ENCODE measurements at regions not wholly inside any gene's neighbourhood (a gene's known extent, or its start where the extent isn't known, plus 50 kb on each side); places are given as distances from the start of the nearest gene placed in this dataset.
"Not testable (repeated sequence)": the region's sequence is repeated elsewhere in the genome, so short reads cannot be mapped to it uniquely, and the experiment has no call there.

DNA sequence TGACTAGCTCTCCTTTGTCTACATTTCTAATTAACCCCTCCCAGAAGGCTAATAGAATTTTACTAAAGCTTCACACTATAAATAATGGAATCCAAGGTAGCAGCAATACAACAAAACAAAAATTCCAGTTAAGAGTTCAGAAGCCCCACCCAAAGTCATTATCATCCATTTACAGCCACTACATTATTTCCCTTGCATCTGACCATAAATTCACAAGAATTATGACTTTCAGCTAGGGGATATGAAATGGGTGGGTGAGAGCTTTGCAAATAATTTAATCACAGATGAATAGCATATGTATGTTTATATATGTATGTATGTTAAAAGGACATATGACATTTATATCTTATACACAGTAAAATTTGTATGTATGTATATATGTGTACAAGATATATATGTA, 65.3 kb upstream of the PTGDR start:
- Histone ChIP-seq H3K9me3 (ENCODE audit: control insufficient read depth, low read length) (no peaks in the 10 kb centered on the region), H3K4me3 (ENCODE audit: extremely low read depth, insufficient read depth, low read length, poor library complexity, severe bottlenecking) (no peak overlapping the region), H3K27ac (ENCODE audit: low read depth, low read length, severe bottlenecking) (no peak overlapping the region), H3K4me1 (ENCODE audit: control insufficient read depth, insufficient read depth, low read length, poor library complexity, severe bottlenecking) (no peaks in the 10 kb centered on the region), H3K36me3 (ENCODE audit: control insufficient read depth, insufficient read depth, low read length) (no peaks in the 10 kb centered on the region)

DNA sequence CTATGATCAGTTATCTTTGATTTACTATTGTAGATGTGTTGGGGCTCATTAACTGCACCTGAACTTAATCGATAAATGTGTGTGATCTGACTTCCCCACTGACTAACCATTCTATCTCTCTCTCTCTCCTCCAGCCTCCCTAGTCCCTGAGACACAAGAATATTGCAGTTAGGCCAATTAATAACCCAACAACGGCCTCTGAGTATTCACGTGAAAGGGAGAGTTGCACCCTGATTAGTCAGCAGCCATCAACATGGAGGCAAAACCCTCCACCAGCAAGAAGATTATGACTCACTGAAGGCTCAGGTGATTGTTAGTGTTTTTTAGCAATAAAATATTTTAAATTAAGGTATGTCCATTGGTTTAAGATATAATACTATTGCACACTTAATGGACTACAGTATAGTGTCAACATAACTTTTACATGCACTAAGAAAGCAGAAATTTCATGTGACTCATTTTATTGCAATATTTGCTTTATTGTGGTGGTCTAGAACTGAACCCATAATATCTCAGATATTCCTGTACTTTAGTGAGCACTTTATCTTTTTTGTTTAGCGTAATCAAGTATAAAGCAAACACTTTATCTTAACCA, 77.1 kb upstream of the PTGDR start:
- Histone ChIP-seq H3K4me3 (ENCODE audit: extremely low read depth, insufficient read depth, low read length, poor library complexity, severe bottlenecking) (no peak overlapping the region), H3K4me1 (ENCODE audit: control insufficient read depth, insufficient read depth, low read length, poor library complexity, severe bottlenecking) (no peaks in the 10 kb centered on the region), H3K9me3 (ENCODE audit: control insufficient read depth, low read length) (no peaks in the 10 kb centered on the region), H3K36me3 (ENCODE audit: control insufficient read depth, insufficient read depth, low read length) (no peaks in the 10 kb centered on the region), H3K27ac (ENCODE audit: low read depth, low read length, severe bottlenecking) (no peak overlapping the region)
- WGBS, 2 experiments (ENCODE audit: insufficient coverage in 2 of 2) = 94 to 100% methylated on average over 3 of the region's 4 CpGs

DNA sequence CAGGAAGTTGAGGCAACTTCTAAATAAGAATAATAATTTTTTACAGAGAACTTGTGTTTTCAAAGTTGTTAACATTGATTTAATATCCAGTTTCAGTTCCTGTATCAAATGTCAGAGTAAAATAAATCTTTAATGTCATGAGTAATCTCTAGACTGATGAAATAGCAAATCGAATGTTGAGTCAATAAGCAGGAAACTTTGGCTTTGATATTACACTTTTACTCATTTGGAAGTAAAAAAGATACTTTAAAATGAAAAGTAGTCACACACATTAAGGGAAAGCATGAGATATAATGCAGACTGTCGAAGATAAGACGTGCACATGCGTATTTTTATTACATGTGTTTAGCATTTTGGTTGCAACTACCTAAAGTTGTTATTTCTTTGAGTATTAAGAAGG, 78.2 kb upstream of the PTGDR start:
- no peak overlapping the region for H3K27ac ChIP-seq (ENCODE audit: low read depth, low read length, severe bottlenecking)
- no peaks in the 10 kb centered on the region for H3K36me3 ChIP-seq (ENCODE audit: control insufficient read depth, insufficient read depth, low read length)
- WGBS, 2 experiments (ENCODE audit: insufficient coverage in 2 of 2) = 85 to 87% methylated on average over 3 of the region's 4 CpGs
- H3K4me3 ChIP-seq (ENCODE audit: extremely low read depth, insufficient read depth, low read length, poor library complexity, severe bottlenecking) = no peak overlapping the region
- no peaks in the 10 kb centered on the region for H3K9me3 ChIP-seq (ENCODE audit: control insufficient read depth, low read length)
- no peaks in the 10 kb centered on the region for H3K4me1 ChIP-seq (ENCODE audit: control insufficient read depth, insufficient read depth, low read length, poor library complexity, severe bottlenecking)

DNA sequence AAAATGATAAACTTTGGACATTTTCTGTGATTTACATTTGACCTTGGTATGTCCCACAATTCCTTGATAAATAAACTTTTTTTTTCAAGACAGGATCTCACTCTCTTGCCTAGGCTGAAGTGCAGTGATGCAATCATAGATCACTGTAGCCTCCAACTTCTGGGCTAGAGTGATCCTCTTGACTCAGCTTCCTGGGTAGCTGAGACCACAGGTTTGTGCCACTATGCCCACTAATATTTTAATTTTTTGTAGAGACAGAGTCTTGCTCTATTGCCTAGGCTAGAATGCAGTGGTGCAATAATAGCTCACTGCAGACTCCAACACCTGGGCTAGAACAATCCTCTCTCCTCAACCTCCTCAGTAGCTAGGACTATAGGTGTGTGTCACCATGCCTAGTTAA, 79.1 kb upstream of the PTGDR start:
- Histone ChIP-seq H3K9me3 (ENCODE audit: control insufficient read depth, low read length) (no peaks in the 10 kb centered on the region), H3K4me3 (ENCODE audit: extremely low read depth, insufficient read depth, low read length, poor library complexity, severe bottlenecking) (no peak overlapping the region), H3K36me3 (ENCODE audit: control insufficient read depth, insufficient read depth, low read length) (no peaks in the 10 kb centered on the region), H3K27ac (ENCODE audit: low read depth, low read length, severe bottlenecking) (no peak overlapping the region), H3K4me1 (ENCODE audit: control insufficient read depth, insufficient read depth, low read length, poor library complexity, severe bottlenecking) (no peaks in the 10 kb centered on the region)

DNA sequence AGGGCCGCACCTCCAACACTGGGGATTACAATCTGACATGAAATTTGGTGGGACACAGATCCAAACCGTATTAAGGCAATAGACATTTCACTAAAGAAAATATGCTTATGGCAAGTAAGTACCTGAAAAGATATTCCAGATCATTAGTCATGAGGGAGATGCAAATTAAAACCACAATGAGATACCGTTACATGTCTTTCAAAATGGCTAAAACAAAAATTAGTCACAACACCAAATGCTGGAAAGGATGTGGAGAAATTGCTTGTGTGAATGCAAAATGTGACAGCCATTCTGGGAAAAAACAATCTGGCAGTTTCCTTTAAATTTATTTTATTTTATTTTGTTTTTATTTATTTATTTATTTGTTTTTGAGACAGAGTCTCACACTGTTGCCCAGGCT, 82.3 kb upstream of the PTGDR start:
- peaks cover 12% of the 10 kb centered on the region for H3K9me3 ChIP-seq (ENCODE audit: control insufficient read depth, low read length)
- H3K4me3 ChIP-seq (ENCODE audit: extremely low read depth, insufficient read depth, low read length, poor library complexity, severe bottlenecking) = no peak overlapping the region
- no peak overlapping the region for H3K27ac ChIP-seq (ENCODE audit: low read depth, low read length, severe bottlenecking)
- WGBS, 2 experiments (ENCODE audit: insufficient coverage in 2 of 2) = no CpG with 5 or more reads among the region's 3 CpGs
- H3K36me3 ChIP-seq (ENCODE audit: control insufficient read depth, insufficient read depth, low read length) = no peaks in the 10 kb centered on the region
- no peaks in the 10 kb centered on the region for H3K4me1 ChIP-seq (ENCODE audit: control insufficient read depth, insufficient read depth, low read length, poor library complexity, severe bottlenecking)

DNA sequence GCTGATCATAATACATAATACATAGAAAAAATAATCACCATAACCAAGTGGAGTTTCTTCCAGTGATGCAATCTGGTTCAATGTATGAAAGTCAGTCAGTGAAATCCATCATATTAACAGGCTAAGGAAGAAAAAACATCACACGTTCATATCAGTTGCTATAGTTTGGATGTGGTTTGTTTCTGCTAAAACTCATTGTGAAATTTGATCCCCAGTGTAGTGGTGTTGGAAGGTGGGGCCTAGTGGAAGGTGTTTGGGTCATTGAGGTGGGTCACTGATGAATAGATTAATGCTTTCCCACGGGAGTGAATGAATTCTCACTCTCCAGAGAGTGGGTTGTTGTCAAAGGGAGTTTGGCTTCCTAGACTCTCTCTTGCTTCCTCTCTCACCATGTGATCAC, 84.6 kb upstream of the PTGDR start:
- Histone ChIP-seq H3K4me1 (ENCODE audit: control insufficient read depth, insufficient read depth, low read length, poor library complexity, severe bottlenecking) (no peaks in the 10 kb centered on the region), H3K4me3 (ENCODE audit: extremely low read depth, insufficient read depth, low read length, poor library complexity, severe bottlenecking) (no peak overlapping the region), H3K27ac (ENCODE audit: low read depth, low read length, severe bottlenecking) (no peak overlapping the region), H3K9me3 (ENCODE audit: control insufficient read depth, low read length) (peaks cover 12% of the 10 kb centered on the region), H3K36me3 (ENCODE audit: control insufficient read depth, insufficient read depth, low read length) (no peaks in the 10 kb centered on the region)
- WGBS, 2 experiments (ENCODE audit: insufficient coverage in 2 of 2) = 95 to 100% methylated on average over 1 to 2 of the region's 2 CpGs

DNA sequence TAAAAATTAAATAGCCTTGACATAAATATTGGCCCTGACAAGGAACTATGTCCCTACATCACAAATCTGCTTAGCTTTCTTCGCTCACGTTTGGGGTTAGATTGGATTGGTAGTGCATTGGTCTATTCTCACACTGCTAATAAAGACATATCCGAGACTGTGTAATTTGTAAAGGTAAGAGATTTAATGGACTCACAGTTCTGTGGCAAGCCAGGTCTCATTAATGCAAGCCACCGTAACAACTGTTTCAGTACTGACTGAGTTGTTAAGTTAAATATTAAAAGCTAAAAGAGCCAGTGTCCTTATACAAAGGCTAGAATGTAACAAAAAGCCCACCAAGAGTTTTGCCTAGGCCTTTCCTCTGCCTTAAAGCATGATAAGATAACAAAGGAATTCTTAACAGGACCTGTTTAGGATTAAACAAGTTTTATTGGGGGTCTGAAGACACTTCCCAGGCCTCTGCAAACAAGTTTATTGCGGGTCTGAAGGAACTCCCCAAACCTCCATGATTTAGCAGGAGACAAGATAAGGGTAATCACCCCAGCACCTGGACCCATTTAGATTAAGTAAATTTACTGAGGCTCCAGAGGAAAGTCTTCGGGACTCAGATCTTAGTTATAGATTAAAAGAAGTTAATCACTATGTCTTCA, 88.2 kb upstream of the PTGDR start:
- H3K27ac ChIP-seq (ENCODE audit: low read depth, low read length, severe bottlenecking) = peak overlapping the region; percentile 81
- no peaks in the 10 kb centered on the region for H3K4me1 ChIP-seq (ENCODE audit: control insufficient read depth, insufficient read depth, low read length, poor library complexity, severe bottlenecking)
- H3K36me3 ChIP-seq (ENCODE audit: control insufficient read depth, insufficient read depth, low read length) = no peaks in the 10 kb centered on the region
- 60% methylated on average over 1 of the region's 6 CpGs; no CpG with 5 or more reads in 1 of the 2 experiments for WGBS, 2 experiments (ENCODE audit: insufficient coverage in 2 of 2)
- no peak overlapping the region for H3K4me3 ChIP-seq (ENCODE audit: extremely low read depth, insufficient read depth, low read length, poor library complexity, severe bottlenecking)
- H3K9me3 ChIP-seq (ENCODE audit: control insufficient read depth, low read length) = peaks cover 12% of the 10 kb centered on the region

DNA sequence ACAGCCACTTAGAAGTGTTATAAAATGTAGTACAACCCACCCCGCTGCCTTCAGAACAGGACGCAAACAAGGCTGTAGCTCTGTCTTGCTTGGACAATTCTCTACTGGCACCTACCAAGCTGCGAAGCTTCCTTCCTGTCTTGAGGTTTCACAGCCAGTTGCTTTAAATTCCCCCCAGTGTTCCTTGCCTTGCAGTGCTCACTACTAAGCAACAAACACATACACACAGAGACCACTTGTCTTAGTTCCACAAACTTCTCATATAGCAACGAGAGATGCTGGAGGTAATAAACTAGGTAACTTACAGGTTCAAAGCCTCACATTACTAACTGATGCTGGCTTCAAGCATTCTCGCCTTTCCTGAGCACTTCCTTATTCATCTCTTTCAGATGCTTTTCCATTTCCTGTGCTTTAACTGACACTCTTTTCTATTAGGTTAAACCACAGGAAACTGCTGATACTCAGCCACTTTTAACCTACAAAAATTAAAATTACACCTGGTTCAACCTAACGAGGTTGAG, 91.5 kb upstream of the PTGDR start:
- WGBS, 2 experiments (ENCODE audit: insufficient coverage in 2 of 2) = 93% methylated on average over 4 of the region's 6 CpGs
- Histone ChIP-seq H3K4me1 (ENCODE audit: control insufficient read depth, insufficient read depth, low read length, poor library complexity, severe bottlenecking) (no peaks in the 10 kb centered on the region), H3K36me3 (ENCODE audit: control insufficient read depth, insufficient read depth, low read length) (no peaks in the 10 kb centered on the region), H3K4me3 (ENCODE audit: extremely low read depth, insufficient read depth, low read length, poor library complexity, severe bottlenecking) (no peak overlapping the region), H3K9me3 (ENCODE audit: control insufficient read depth, low read length) (peaks cover 16% of the 10 kb centered on the region), H3K27ac (ENCODE audit: low read depth, low read length, severe bottlenecking) (no peak overlapping the region)

DNA sequence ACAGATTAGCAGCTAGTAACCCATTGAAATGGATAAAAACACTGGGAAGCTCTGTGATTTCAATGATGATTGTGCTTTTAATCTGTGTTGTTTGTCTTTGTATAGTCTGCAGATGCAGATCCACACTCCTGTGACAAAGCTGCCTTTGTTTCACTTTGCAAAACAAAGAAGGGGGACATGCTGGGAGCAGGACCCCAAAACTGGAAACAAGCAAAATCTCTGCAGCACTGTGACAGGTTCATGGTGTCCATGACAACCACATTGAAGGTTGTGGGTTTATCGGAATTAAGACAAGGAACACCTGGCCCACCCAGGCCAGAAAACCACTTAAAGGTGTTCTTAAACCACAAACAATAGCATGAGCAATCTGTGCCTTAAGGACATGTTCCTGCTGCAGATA, 95.6 kb upstream of the PTGDR start:
- 60 to 86% methylated on average over 1 of the region's 1 CpG for WGBS, 2 experiments (ENCODE audit: insufficient coverage in 2 of 2)
- H3K4me3 ChIP-seq (ENCODE audit: extremely low read depth, insufficient read depth, low read length, poor library complexity, severe bottlenecking) = not testable (repeated sequence)
- peaks cover 11% of the 10 kb centered on the region for H3K9me3 ChIP-seq (ENCODE audit: control insufficient read depth, low read length)

DNA sequence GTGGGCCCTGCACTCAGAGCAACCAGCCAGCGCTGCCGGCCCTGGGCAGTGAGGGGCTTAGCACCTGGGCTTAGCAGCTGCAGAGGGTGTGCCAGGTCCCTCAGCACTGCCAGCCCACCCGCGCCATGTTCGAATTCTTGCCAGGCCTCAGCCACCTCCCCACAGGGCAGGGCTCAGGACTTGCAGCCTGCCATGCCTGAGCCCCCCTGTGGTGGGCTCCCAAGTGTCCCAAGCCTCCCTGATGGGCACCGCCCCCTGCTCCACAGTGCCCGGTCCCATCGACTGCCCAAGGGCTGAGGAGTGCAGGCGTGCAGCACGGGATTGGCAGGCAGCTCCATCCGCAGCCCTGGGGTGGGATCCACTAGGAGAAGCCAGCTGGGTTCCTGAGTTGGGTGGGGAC, 98.0 kb upstream of the NID2 start:
- Histone ChIP-seq H3K9me3 (ENCODE audit: control insufficient read depth, low read length) (peaks cover 5% of the 10 kb centered on the region), H3K4me3 (ENCODE audit: extremely low read depth, insufficient read depth, low read length, poor library complexity, severe bottlenecking) (no peak overlapping the region), H3K4me1 (ENCODE audit: control insufficient read depth, insufficient read depth, low read length, poor library complexity, severe bottlenecking) (no peaks in the 10 kb centered on the region), H3K36me3 (ENCODE audit: control insufficient read depth, insufficient read depth, low read length) (no peaks in the 10 kb centered on the region), H3K27ac (ENCODE audit: low read depth, low read length, severe bottlenecking) (no peak overlapping the region)
- 97 to 98% methylated on average over 4 to 9 of the region's 11 CpGs for WGBS, 2 experiments (ENCODE audit: insufficient coverage in 2 of 2)

More for the DNA sequence above, 95.6 kb upstream of the PTGDR start:
- not testable (repeated sequence) for H3K36me3 ChIP-seq (ENCODE audit: control insufficient read depth, insufficient read depth, low read length); H3K4me1 ChIP-seq (ENCODE audit: control insufficient read depth, insufficient read depth, low read length, poor library complexity, severe bottlenecking); H3K27ac ChIP-seq (ENCODE audit: low read depth, low read length, severe bottlenecking)

DNA sequence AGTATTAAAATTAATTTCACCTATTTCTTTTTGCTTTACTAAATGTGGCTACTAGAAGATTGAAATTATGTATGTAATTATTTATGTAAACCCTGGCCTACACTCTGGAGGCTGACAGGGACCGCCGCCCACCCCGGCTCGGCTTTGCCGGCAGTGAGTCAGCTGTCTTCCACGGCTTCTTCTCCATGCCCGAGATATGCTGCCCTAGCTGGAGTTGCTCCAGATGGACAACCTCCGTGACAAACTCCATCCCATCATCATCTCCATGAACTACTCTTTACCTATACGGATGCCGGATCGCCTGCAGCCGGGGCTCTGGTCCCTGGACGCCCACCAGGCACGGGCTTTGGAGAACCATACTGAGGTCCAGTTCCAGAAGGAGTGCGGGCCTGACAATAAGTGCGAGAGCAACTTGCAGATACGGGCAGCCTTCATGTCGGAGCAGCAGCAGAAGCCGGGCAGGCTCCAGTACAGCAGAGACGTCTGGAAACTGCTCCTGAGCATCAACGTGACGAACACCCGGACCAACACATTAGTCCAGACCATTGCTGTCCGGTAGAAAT, 86.9 kb upstream of the NID2 start:
- Histone ChIP-seq H3K9me3 (ENCODE audit: control insufficient read depth, low read length) (no peaks in the 10 kb centered on the region), H3K4me1 (ENCODE audit: control insufficient read depth, insufficient read depth, low read length, poor library complexity, severe bottlenecking) (no peaks in the 10 kb centered on the region), H3K36me3 (ENCODE audit: control insufficient read depth, insufficient read depth, low read length) (no peaks in the 10 kb centered on the region), H3K27ac (ENCODE audit: low read depth, low read length, severe bottlenecking) (no peak overlapping the region), H3K4me3 (ENCODE audit: extremely low read depth, insufficient read depth, low read length, poor library complexity, severe bottlenecking) (no peak overlapping the region)
- WGBS, 2 experiments (ENCODE audit: insufficient coverage in 2 of 2) = 92 to 93% methylated on average over 18 to 19 of the region's 24 CpGs

Measured in mesodermal cell (in vitro differentiated cells).